ENCODE measurements at regions not wholly inside any gene's neighbourhood (a gene's known extent, or its start where the extent isn't known, plus 50 kb on each side); places are given as distances from the start of the nearest gene placed in this dataset.

DNA sequence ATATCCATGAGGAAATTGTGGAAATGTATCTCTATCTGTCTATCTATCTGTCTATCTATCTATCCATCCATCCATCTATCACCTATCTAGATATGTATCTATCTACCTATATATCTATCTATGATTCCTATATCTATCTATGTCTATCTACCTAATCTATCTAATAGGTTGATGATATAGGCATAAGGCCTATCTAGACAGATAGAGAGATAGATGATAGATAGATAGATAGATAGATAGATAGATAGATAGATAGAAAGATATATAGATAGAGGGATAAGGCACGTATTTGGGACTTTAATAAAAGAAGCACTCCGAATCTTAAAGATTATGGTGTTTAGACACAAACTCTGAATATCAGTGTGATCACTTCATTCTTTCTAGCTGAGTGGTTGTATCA lies 58.1 kb downstream of the DIPK2A start:
- TF ChIP-seq, protein P1, sequence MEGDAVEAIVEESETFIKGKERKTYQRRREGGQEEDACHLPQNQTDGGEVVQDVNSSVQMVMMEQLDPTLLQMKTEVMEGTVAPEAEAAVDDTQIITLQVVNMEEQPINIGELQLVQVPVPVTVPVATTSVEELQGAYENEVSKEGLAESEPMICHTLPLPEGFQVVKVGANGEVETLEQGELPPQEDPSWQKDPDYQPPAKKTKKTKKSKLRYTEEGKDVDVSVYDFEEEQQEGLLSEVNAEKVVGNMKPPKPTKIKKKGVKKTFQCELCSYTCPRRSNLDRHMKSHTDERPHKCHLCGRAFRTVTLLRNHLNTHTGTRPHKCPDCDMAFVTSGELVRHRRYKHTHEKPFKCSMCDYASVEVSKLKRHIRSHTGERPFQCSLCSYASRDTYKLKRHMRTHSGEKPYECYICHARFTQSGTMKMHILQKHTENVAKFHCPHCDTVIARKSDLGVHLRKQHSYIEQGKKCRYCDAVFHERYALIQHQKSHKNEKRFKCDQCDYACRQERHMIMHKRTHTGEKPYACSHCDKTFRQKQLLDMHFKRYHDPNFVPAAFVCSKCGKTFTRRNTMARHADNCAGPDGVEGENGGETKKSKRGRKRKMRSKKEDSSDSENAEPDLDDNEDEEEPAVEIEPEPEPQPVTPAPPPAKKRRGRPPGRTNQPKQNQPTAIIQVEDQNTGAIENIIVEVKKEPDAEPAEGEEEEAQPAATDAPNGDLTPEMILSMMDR (conservative IDR thresholded peaks at IDR 0.05 in 1 of 2, IDR thresholded peaks at IDR 0.05 in 1 of 2; ENCODE audit: extremely low read depth in 1 of 2, insufficient read depth in 1 of 2, low read depth in 1 of 2, low read length in 2 of 2) = no peak
- TF ChIP-seq EZH2 (IDR thresholded peaks at IDR 0.05; ENCODE audit: borderline replicate concordance, low read length) = no peak
